GM23338 (cell line): ENCODE measurements at regions not wholly inside any gene's neighbourhood (a gene's known extent, or its start where the extent isn't known, plus 50 kb on each side); places are given as distances from the start of the nearest gene placed in this dataset.

Experiments used
- ATAC-seq: fragments of 200-7000 bp; cut with Tn5 transposase; 3 replicates; pipeline ENCODE4 v1.9.1; 2020
- DNase-seq: peaks from one replicate; pipeline ENCODE4 v3.0.0-alpha.2; 2015; ENCODE audit warnings: low spot score
- H2AFZ ChIP-seq: fragments of 200-600 bp; sonication (generic); 2 replicates; pipeline ENCODE4 v1.8.0; 2016; ENCODE audit warnings: antibody characterized with exemption, mild to moderate bottlenecking, moderate library complexity
- H3F3A ChIP-seq: fragments of 200-600 bp; sonication (generic); replicated peaks from 2 replicates; pipeline ENCODE4 v1.8.0; 2017; ENCODE audit warnings: antibody characterized with exemption, mixed run types, low read depth
- H3K27ac ChIP-seq: fragments of 200-600 bp; sonication (generic); 2 replicates; pipeline ENCODE4 v1.6.1; 2016; ENCODE audit warnings: low read depth
- H3K27me3 ChIP-seq: fragments of 200-600 bp; sonication (generic); 2 replicates; pipeline ENCODE4 v1.8.0; 2016; ENCODE audit warnings: mild to moderate bottlenecking, mixed run types, moderate library complexity; ENCODE audit not compliant: insufficient read depth
- H3K36me3 ChIP-seq: fragments of 200-600 bp; sonication (generic); 2 replicates; pipeline ENCODE4 v1.8.0; 2016; ENCODE audit warnings: mild to moderate bottlenecking; ENCODE audit not compliant: insufficient read depth
- H3K4me1 ChIP-seq: fragments of 200-600 bp; sonication (generic); 2 replicates; pipeline ENCODE4 v1.8.0; 2016; ENCODE audit warnings: mild to moderate bottlenecking, moderate library complexity; ENCODE audit not compliant: insufficient read depth
- H3K4me2 ChIP-seq: fragments of 200-600 bp; sonication (generic); 2 replicates; pipeline ENCODE4 v1.7.1; 2017; ENCODE audit warnings: mixed run types
- H3K4me3 ChIP-seq: fragments of 200-600 bp; sonication (generic); 2 replicates; pipeline ENCODE4 v1.6.1; 2016; ENCODE audit warnings: mixed run types
- H3K79me2 ChIP-seq: fragments of 200-600 bp; sonication (generic); replicated peaks from 2 replicates; pipeline ENCODE4 v1.8.0; 2017; ENCODE audit warnings: mild to moderate bottlenecking; ENCODE audit not compliant: insufficient read depth
- H3K9me2 ChIP-seq: fragments of 200-600 bp; sonication (generic); 2 replicates; pipeline ENCODE4 v1.8.0; 2017; ENCODE audit not compliant: insufficient read depth
- H4K20me1 ChIP-seq: fragments of 200-600 bp; sonication (generic); replicated peaks from 2 replicates; pipeline ENCODE4 v1.8.0; 2017; ENCODE audit warnings: mild to moderate bottlenecking; ENCODE audit not compliant: insufficient read depth
- H3K27ac Mint-ChIP-seq: 2 replicates; pipeline ENCODE4 v1.8.0; 2020; ENCODE audit warnings: inconsistent platforms, mild to moderate bottlenecking, moderate library complexity, mixed read lengths
- H3K27me3 Mint-ChIP-seq: 3 replicates; pipeline ENCODE4 v1.8.0; 2022; ENCODE audit warnings: low read depth, mild to moderate bottlenecking, moderate library complexity, mixed read lengths, inconsistent platforms; ENCODE audit not compliant: insufficient read depth, poor library complexity
- H3K36me3 Mint-ChIP-seq: 3 replicates; pipeline ENCODE4 v1.8.0; 2021; ENCODE audit warnings: low read depth, mild to moderate bottlenecking, inconsistent platforms, moderate library complexity, mixed read lengths
- H3K4me1 Mint-ChIP-seq: 3 replicates; pipeline ENCODE4 v1.8.0; 2020; ENCODE audit warnings: mild to moderate bottlenecking, inconsistent platforms, mixed read lengths
- H3K4me3 Mint-ChIP-seq: 3 replicates; pipeline ENCODE4 v1.8.0; 2021; ENCODE audit warnings: moderate library complexity, mild to moderate bottlenecking, inconsistent platforms, mixed read lengths
- H3K9me3 Mint-ChIP-seq: 3 replicates; pipeline ENCODE4 v1.8.0; 2020; ENCODE audit warnings: moderate library complexity, mild to moderate bottlenecking, inconsistent platforms, mixed read lengths
- CREB1 ChIP-seq: fragments of 250-450 bp; sonication (Bioruptor Pico); IDR thresholded peaks from 2 replicates; pipeline ENCODE4 v1.5.0; 2020; ENCODE audit warnings: low read depth, mild to moderate bottlenecking, moderate library complexity
- CTCF ChIP-seq, 2 experiments: fragments of 200-600 bp in 1 of 2; sonication (generic) in 1 of 2; conservative IDR thresholded peaks; 2 replicates each; pipeline versions ENCODE4 v1.5.1 to v1.6.1; 2016 to 2017; ENCODE audit warnings: antibody characterized with exemption in 2 of 2, low read depth in 2 of 2, mild to moderate bottlenecking in 2 of 2, moderate library complexity in 1 of 2
- ETS1 ChIP-seq: IDR thresholded peaks from 2 replicates; pipeline ENCODE4 v1.6.1; 2016; ENCODE audit warnings: antibody characterized with exemption
- EZH2 ChIP-seq: fragments of 200-600 bp; sonication (generic); IDR thresholded peaks from one replicate; pipeline ENCODE4 v1.8.0; 2017; ENCODE audit warnings: antibody characterized with exemption, mild to moderate bottlenecking, low read depth; ENCODE audit not compliant: unreplicated experiment
- EZH2phosphoT487 ChIP-seq: fragments of 200-600 bp; sonication (generic); IDR thresholded peaks from one replicate; pipeline ENCODE4 v1.8.1; 2018; ENCODE audit warnings: antibody characterized with exemption; ENCODE audit not compliant: unreplicated experiment
- JUNB ChIP-seq: IDR thresholded peaks from one replicate; pipeline ENCODE4 v1.6.1; 2016; ENCODE audit warnings: antibody characterized with exemption; ENCODE audit not compliant: unreplicated experiment
- NANOG ChIP-seq: IDR thresholded peaks from 2 replicates; pipeline ENCODE4 v1.6.1; 2016; ENCODE audit warnings: antibody characterized with exemption, borderline replicate concordance
- POLR2AphosphoS5 ChIP-seq: IDR thresholded peaks from 2 replicates; pipeline ENCODE4 v1.6.1; 2016; ENCODE audit warnings: antibody characterized with exemption, low read depth
- STAT1 ChIP-seq: IDR thresholded peaks from one replicate; pipeline ENCODE4 v1.6.1; 2016; ENCODE audit warnings: antibody characterized with exemption; ENCODE audit not compliant: unreplicated experiment
- ZNF114 ChIP-seq: fragments of 250-450 bp; sonication (Bioruptor Pico); IDR thresholded peaks from 2 replicates; pipeline ENCODE4 v1.5.0; 2020; ENCODE audit warnings: mild to moderate bottlenecking, moderate library complexity
- ZNF331 ChIP-seq: fragments of 250-450 bp; sonication (Bioruptor Pico); IDR thresholded peaks from 2 replicates; pipeline ENCODE4 v1.5.0; 2020; ENCODE audit warnings: low read depth, mild to moderate bottlenecking, moderate library complexity
- ZNF462 ChIP-seq: fragments of 250-450 bp; sonication (Bioruptor Pico); IDR thresholded peaks from 2 replicates; pipeline ENCODE4 v1.5.0; 2020; ENCODE audit warnings: mild to moderate bottlenecking, moderate library complexity

- no peak for TF ChIP-seq ZNF462 (CRISPR knock-in tag)
- TF ChIP-seq EZH2 = no peak
- TF ChIP-seq CREB1 (CRISPR knock-in tag) = no peak
- no peak for TF ChIP-seq POLR2AphosphoS5
These were observed 69.9 kb downstream of the SOD2 start (continued) for GRCh38 chr6:159623156-159623555.

GRCh38 chr6:159620947-159621346 is 72.1 kb downstream of the SOD2 start:
- H3K9me3 Mint-ChIP-seq = peaks cover 17% of the 10 kb centered on the region
- no peak overlapping the region for H3K27ac Mint-ChIP-seq
- Histone ChIP-seq H3F3A (no peaks in the 10 kb centered on the region), H2AFZ (no peak overlapping the region), H3K4me2 (no peak overlapping the region), H3K79me2 (no peaks in the 10 kb centered on the region), H3K36me3 (no peaks in the 10 kb centered on the region), H3K4me1 (no peaks in the 10 kb centered on the region), H3K9me2 (peaks cover 6% of the 10 kb centered on the region; the same call in 1 of the 2 replicates), H4K20me1 (no peaks in the 10 kb centered on the region), H3K27ac (no peak overlapping the region), H3K27me3 (no peaks in the 10 kb centered on the region), H3K4me3 (no peak overlapping the region)
- H3K4me3 Mint-ChIP-seq = no peak overlapping the region
- no peak for TF ChIP-seq EZH2
- TF ChIP-seq ETS1 = no peak
- no peak for TF ChIP-seq CTCF (conservative IDR thresholded peaks at IDR 0.05; ENCODE audit: low read depth in 2 of 2)
- no peak for TF ChIP-seq NANOG
- TF ChIP-seq ZNF331 (CRISPR knock-in tag) = no peak
- no peak for TF ChIP-seq CREB1 (CRISPR knock-in tag)
- no peak for TF ChIP-seq EZH2phosphoT487
- no peak for TF ChIP-seq STAT1
- no peak for TF ChIP-seq JUNB
- TF ChIP-seq ZNF114 (CRISPR knock-in tag) = no peak
- DNase-seq (no peak), ATAC-seq (no peak)
- H3K4me1 Mint-ChIP-seq = no peaks in the 10 kb centered on the region
- H3K36me3 Mint-ChIP-seq = no peaks in the 10 kb centered on the region; the same call in 2 of the 3 replicates
- H3K27me3 Mint-ChIP-seq = peaks cover 8% of the 10 kb centered on the region
